NCI-H82 (cell line): ENCODE measurements at regions not wholly inside any gene's neighbourhood (a gene's known extent, or its start where the extent isn't known, plus 50 kb on each side); places are given as distances from the start of the nearest gene placed in this dataset.

Experiments used
- DNase-seq: peaks from one replicate; lab custom pipeline; 2025; lab: John Stamatoyannopoulos, UW

DNA sequence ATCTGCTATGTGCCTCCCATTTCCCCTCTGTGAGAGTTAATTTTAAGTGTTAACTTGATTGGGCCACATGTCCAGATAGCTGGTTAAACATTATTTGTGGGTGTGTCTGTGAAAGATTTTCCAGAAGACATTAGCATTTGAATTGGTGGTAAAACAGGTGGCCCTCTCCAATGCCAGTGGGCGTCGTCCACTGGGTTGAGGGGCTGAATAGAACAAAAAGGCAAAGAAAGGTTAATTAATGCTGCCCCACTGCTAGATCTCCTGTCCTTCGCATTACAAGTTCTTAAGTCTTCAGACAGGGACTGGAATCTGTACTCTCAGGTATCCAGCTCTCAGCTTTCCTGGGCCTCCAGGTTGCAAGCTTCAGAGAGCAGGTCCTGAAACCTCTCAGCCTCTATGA lies 1160.9 kb upstream of the LRRN3 start:
- no peak for DNase-seq

DNA sequence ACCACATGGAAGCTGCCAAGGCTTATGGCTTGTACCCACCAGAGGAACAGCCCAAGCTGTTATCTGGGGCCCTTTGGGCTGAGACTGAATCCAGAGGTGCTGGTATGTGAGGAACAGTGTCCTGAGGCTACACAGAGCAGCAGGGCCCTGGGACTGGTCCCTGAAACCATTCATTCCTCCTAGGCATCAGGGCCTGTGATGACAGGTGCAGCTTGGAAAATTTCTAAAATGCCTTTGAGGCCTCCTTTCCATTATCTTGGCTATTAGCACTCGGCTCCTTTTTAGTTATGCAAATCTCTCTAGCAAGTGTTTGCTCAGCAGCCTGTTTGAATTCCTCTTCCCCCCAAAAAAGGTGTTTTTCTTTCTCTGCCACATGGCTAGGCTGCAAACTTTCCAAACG lies 1151.7 kb upstream of the LRRN3 start:
- no peak for DNase-seq

DNA sequence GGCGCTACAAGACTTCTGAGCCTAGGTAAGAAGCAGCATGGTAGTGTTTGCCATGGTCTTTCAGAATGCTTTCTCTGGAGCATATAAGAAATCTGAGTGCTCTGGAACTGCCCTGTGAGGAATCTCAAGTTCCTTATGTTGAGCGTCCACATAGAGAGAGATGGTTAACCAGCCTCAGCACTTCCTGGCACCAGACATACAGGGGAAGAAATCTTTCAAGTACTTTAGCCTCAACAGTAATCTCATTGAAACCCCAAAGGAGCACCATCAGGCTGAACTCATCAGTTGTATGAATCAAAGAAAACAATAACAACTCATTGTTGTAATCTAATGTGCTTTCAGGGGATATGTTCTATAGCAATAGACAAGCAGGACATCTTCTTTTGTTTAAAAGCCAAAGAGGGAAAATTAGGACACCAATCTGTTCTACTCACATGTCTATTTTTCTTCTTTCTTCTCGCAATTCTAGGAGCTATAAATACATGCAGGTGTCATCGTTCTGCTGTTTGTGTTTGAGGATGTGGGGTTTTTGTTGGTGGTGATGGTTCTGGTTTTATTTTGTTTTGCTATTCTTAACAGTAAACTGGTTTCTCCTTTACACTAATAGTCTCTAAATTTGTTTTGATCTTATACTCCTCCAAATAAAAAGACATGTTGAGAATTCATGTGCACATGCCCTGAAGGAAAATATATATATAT lies 1145.0 kb upstream of the LRRN3 start:
- no peak for DNase-seq

DNA sequence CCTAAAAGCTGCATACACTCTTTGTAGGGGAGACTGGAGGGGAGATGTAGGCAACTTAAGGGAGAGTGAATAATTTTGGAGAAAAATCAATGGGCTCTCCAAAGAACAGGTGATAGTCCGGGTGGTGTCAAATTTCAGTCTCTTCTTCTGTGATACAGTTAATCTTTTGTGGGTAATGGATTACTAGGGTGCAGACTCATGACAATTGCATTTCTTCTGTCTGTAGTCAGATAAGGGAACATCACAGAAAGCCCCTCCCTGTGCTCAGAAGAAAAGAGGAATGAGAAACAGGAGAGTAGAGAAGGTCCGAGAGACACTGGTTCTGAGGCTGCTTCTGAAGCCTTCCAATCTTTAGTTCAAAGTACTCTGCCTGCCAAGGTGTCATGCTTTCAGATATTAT lies 1140.7 kb upstream of the LRRN3 start:
- DNase-seq: peak; percentile 21

DNA sequence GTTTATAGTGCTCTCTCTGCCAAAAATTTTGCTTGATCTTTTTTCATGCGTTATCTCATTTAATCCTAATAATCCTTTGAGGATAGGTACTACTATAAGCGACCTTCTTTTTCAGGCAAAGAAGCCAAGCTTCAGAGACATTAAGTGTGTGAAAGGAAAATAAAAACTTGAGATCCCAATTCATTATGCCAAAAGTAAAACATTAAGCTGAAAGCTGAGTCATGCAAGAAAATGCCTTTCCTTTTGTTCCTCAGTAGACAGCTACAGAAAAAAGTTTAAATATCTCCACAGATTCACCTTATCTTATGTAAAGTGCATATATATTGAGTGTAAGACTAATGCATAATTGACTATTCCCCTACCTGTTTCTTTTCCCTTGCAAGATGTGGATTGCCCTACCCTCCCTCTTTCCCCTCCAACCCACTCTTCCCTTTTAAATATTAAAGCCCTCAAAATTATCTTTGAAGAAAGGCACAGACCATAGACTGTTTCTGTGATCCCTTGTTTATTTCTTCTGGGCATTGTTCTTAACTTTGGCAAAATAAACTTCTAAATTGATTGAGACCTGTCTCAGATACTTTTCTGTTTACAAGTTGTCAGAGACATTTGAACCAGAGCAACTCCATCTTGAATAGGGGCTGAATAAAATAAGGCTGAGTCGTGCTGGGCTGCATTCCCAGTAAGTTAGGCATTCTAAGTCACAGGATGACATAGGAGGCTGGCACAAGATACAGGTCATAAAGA lies 1139.9 kb upstream of the LRRN3 start:
- DNase-seq: no peak

DNA sequence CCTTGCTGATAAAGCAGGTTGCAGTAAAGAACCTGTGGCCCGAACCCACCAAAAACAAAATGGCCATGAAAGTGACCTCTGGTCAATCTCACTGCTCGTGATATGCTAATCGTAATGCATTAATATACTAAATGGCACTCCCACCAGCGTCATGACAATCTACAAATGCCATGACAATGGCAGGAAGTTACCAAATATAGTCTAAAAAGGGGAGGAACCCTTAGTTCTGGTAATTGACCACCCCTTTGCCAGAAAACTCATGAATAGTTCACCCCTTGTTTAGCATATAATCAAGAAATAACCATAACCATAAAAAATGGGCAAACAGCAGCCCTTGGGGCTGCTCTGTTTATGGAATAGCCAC lies 1139.4 kb upstream of the LRRN3 start:
- no peak for DNase-seq

DNA sequence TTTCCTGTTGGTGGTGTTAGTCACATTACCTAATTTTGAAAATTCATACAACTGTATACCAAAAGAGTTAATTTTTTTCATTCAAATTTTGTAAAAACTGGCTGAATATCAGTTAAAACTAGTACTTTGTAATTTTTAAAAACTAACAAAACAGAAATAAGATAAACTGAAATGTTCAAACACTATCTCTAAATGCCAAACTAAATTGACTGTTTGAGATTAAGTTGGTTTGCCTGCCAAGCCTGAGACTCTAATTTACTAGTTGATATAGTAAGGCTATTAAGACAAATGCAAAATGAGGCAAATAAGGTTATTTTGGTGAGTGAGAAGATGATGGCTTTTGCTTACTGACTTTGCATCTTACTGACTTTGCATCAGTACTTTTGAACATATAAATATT lies 1134.9 kb upstream of the LRRN3 start:
- DNase-seq: no peak

DNA sequence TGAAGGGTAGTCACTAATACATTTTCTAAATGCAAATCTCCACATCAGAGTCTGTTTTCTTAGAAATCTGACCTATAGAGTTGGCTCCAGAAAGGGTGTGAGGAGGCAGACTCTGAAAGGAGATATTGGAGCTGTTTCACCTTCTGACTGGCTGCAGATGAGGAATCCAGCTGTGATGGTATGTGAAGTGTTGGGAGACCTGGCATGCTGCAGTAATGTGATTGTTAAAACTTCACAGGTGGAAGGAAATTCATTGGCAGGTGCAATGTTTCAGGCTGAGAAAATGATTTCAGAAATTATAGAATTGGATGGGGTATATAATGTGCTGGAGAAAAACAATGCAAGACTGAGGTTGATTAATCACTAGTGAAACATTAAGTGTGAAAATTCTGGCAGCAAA lies 1134.0 kb upstream of the LRRN3 start:
- DNase-seq: no peak

DNA sequence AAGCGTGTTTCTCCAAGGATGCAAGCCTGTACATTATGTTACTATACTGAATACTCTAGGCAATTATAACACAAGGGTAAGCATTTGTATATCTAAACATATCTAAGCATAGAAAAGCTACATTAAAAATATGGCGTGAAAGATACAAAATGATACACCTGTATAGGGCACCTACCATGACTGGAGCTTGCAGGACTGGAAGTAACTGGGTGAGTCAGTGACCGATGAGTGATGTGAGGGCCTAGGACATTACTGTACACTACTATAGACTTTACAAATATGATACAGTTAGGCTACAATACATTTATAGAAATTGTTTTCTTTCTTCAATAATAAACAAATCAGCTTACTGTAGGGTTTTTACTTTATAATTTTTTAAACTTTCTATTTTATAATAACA lies 1127.2 kb upstream of the LRRN3 start:
- DNase-seq: no peak

DNA sequence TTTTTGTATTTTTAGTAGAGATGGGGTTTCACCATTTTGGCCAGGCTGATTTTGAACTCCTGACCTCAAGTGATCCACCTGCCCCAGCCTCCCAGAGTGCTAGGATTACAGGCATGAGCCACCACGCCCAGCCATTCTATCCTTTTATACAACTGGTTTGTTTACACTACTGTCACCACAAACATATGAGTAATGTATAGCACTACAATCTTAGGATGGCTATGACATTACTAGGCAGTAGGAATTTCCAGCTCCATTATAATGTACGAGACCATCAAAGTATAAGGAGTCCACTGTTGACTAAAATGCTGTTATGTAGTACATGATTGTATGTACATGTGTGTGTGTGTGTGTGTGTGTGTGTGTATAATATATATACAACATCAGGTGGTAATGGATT lies 1126.1 kb upstream of the LRRN3 start:
- no peak for DNase-seq

DNA sequence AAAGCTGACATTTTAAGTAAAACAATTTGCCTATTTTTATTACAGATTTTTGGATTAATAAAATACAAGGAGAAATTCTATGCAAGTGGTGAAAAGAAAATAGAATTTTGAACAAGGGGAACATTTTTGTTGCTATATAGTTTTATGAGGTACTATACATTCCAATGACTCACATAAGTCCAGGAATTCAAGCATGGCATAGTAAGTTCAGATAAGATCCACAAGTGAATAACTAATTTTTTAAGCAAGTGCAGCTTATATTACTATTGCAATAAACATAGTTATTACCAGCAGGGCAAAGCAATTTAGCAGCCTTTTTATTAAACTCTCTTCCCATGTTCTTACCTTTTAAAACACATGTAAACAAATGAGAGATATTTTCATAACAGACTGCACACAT lies 1123.5 kb upstream of the LRRN3 start:
- DNase-seq: no peak

DNA sequence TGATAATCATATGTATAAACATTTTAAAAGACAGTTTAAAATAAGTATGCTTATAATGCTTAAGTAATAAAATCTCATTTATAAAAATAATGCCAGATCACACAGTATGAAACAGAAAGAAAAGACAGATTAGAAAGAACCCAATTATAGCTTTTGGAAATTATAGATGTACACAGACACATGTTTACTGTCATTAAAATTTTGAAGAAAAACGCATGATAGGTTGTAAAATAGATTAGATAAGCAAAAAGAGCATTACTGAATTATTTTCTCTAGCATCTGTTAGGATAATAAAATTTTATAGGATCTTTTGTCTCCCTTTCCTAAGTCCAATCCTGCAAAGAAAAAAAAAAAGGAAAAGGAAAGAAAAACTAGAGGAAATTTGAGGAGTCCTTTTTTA lies 1107.3 kb upstream of the LRRN3 start:
- no peak for DNase-seq

DNA sequence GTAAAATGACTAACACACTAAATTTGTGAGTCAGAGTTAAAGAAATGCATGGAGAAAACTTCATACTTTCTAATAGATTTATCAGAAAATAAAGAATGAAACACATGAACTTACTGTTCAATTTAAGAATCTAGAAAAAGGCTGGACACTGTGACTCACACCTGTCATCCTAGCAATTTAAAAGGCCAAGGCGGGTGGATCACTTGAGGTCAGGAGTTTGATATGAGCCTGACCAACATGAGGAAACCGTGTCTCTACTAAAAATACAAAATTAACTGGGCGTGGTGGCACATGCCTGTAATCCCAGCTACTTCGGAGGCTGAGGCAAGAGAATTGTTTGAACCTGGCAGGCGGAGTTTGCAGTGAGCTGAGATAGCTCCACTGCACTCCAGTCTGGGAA lies 1106.2 kb upstream of the LRRN3 start:
- no peak for DNase-seq

DNA sequence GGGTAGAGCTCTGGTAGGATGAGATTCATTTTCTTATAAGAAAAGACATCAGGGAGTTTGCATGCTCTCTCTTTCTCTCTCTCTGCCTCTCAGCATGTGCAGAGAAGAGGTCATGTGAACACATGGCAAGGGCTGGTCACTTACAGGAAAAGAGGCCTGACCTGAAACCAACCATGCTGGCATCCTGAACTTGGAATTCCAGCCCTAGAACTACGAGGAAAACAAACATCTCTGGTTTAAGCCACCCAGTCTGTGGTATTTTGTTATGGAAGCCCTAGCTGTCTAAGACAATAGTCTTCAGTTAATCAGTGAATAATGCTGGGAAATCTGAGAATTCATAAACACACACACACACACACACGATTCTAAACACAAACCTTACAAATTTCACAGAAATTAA lies 1104.2 kb upstream of the LRRN3 start:
- DNase-seq: no peak

DNA sequence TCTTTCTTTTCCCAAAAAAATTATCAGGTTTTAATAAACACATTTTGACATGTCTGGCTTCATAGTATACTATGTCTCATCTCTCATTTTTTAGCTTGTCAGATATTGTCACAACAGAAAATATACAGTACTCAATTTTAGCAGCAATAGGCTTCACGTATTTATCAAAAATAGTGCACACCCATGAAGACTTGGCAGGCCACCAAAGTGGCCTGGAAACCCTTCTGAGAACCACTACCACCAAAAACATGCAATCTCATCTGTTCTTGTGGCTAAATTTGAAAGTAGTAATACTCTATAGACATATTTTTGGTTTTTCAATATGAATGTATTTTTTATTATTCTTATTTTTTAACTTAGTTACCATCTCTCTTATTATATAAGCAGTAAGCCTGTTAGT lies 1094.5 kb upstream of the LRRN3 start:
- no peak for DNase-seq

DNA sequence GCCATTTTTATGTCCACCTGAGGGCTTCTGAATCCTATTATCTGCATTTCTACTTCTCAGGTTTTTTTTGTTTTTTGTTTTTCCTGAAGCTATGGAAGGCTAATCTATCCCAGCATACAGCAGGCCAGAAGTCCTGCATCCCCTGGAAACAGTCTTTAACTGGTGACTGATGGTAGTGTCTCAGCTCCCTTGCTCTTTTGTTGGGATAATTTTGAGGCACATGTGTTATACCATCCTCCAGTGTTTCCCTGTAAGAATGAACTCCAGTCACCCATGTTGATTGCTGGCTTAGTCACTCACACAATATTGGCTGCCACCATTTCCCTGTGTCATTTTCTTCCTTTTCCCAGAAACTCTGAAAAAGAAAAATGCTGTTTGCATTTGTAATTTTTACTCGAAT lies 1094.0 kb upstream of the LRRN3 start:
- no peak for DNase-seq

DNA sequence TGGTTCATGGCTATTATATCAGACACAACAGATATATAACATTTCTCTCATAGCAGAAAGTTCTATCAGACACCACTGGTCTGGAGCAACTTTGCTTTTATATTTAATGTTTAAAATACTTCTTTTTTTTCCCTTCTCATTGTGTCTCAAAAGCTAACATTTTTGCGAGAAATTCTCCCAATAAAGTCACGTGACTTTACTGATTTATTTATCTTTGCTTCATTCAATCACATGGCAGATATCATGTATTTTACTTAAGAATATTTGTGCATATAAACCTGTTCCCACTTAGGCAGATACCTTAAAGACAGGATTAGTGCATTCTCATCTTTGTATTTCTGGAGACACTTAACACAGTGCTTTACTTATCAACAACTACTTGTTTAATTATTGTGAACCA lies 1093.1 kb upstream of the LRRN3 start:
- no peak for DNase-seq

DNA sequence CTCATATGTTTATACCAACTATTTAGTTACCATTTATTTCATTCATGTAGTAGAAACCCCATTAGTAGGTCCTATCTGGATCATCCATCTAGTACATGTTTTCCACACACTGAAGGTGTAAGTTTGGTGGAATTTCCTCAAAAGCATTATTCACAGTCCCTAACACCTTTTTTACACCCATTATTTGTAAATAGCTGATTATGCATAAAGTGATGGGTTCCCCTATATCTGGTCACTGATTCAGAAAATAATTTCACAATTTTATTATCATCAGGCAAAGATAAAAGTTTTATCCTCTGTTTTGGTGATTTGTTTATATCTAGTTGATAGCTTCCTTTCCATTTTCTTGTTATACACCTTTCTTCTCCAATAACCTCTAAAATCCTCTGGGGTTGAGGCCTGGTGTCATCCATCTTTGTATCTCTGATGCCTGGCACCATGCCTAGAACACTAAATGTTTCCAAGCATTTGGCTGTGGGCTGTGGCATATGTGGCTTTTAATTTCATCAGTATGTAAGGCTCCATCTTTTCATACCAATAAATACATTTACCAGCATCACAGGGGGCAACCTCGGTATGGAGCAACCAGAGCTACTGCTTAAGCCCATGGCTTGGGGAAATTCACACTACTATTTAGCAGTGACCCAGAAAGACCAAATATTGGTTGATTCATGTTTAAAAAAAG lies 1089.5 kb upstream of the LRRN3 start:
- DNase-seq: no peak

DNA sequence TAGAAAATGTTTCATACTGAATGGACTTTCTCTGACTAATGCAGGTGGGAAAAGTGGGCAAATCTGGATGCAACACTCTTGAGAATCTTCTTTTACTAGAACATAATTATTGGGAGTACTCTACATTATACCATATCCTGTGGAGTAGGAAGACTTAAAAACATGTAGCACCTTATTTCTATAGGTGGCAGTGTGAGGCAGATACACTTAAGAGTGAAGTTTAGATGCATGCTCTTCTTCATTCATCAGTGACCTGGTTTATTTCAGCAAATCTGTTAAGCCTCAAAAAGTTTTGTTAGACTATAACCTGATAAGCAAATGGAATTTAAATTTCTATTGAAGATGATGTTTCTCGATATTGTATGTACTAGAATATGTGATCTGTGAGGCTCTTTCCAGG lies 1087.1 kb upstream of the LRRN3 start:
- no peak for DNase-seq

DNA sequence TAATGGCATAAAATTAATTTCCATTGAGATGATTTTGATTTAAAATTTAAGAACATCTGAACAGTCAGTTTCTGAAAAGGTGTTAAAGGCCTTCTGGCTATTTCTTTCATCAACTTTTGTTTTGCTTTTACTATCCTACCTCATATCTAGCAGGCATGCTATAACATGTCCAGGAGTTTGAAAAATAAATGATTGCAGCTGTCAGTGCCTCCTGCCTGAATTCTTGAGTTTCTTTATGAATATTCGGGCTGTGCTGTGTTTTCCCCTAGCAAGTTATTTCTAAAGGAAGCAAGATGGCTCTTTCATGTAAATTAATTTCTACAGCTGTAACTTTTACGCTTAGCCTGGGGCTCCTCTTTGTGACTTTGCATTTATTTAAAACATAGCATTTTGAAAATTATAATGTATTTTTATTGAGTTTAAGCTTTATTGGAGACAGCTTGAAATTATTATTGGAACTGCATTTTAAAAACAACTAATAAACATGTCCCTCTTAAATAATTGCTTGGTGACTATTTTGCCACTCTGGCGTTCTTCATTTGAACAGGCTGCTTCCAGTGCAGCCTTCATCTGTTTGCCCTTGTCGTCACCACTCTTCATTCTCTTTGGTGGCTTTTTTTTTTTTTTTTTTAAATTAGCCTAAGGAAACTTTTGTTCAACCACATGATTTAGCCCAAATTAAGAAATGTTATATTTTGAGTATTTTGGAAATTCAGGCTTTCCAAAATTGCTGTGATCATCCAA lies 1083.4 kb upstream of the LRRN3 start:
- no peak for DNase-seq

DNA sequence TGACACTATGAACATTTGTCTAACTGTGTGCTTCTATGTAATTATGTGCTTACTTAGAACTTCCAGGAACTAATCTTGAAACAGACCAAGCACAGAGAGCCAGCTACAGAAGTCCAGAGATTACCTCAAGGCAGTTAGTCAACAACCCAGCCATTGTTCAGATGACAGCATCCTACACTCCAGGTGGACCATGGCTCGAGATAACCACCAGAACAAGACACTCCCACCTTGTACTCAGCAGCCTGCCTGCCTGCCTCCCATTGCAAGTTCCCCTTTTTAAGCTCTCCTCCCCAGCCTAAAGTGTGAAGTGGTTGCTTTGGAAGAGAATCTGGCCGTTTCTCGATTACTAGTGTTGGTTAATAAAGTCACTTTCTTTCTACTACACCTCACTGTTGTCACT lies 1080.6 kb upstream of the LRRN3 start:
- no peak for DNase-seq

DNA sequence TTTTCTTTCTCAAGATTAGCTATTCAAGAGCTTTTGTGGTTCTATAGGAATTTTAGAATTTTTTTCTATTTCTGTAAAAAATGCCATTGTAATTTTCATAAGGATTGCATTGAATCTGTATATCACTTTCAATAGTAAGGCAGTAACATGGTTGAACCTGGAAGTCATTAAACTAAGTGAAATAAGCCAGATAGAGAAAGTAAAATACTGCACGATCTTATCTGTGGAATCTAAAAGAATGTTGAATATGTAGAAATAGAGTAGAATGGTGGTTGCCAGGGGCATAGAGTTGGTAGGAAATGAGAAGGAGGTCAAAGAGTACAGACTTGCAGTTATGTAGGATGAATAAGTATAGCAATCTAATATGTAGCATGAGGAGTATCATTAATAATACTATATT lies 1073.5 kb upstream of the LRRN3 start:
- no peak for DNase-seq

DNA sequence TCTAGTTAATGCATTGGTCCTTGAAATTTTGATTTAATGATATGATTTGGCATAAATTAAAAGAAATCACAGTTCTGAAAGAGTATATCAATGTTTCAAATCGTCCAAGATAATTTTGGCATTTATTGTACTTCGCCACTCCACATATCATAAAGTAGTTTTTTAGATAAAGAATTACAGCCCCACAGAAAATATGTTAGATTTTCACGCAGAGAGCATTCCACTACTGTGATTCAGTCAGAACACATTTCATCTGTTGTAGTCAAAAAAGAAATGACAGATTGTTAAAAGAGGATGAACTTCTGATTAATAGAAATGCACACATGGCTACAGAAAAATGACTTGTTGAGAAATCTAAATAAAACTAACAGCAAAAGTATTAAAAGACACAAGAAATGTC lies 1063.5 kb upstream of the LRRN3 start:
- DNase-seq: no peak
